ENCODE measurements at regions not wholly inside any gene's neighbourhood (a gene's known extent, or its start where the extent isn't known, plus 50 kb on each side); places are given as distances from the start of the nearest gene placed in this dataset.

DNA sequence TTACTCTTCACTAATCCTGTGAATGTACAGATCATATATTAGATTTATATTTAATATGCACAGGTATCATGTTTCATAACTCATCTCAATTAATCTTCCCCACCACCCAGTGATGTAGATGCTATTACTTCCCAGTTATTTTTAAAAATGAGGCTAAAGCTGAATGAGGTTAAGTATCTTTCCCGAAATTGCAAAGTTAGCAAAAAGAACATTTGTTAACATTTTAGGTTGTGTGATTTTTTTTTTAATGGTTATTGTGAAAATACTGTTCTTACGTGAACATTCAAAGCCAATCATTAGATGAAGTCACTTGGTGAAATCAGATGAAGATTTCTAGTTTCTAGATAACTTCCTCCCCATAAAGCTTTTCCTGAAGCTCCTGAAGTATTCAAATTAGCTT lies 186.9 kb upstream of the PLEKHA5 start:
- TF ChIP-seq TEAD4 (IDR thresholded peaks at IDR 0.05) = no peak
- TF ChIP-seq FOXM1 (IDR thresholded peaks at IDR 0.05; ENCODE audit: borderline replicate concordance, low read depth) = no peak
- TF ChIP-seq YY1 (IDR thresholded peaks at IDR 0.05; ENCODE audit: low read depth) = no peak
- TF ChIP-seq ZBTB7A (IDR thresholded peaks at IDR 0.05; ENCODE audit: low read depth) = no peak
- no peak for TF ChIP-seq REST (IDR thresholded peaks at IDR 0.05; ENCODE audit: low read depth)
- no peak for TF ChIP-seq NFIC (IDR thresholded peaks at IDR 0.05)
- TF ChIP-seq, protein P1, sequence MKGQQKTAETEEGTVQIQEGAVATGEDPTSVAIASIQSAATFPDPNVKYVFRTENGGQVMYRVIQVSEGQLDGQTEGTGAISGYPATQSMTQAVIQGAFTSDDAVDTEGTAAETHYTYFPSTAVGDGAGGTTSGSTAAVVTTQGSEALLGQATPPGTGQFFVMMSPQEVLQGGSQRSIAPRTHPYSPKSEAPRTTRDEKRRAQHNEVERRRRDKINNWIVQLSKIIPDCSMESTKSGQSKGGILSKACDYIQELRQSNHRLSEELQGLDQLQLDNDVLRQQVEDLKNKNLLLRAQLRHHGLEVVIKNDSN (IDR thresholded peaks at IDR 0.05) = no peak
- no peak for TF ChIP-seq CEBPB (IDR thresholded peaks at IDR 0.05)
- TF ChIP-seq, protein P2, sequence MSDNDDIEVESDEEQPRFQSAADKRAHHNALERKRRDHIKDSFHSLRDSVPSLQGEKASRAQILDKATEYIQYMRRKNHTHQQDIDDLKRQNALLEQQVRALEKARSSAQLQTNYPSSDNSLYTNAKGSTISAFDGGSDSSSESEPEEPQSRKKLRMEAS (IDR thresholded peaks at IDR 0.05) = no peak
- TF ChIP-seq RAD21 (IDR thresholded peaks at IDR 0.05; ENCODE audit: low read depth) = no peak
- no peak for TF ChIP-seq TCF12 (IDR thresholded peaks at IDR 0.05; ENCODE audit: low read depth)
- no peak for TF ChIP-seq EGR1 (IDR thresholded peaks at IDR 0.05)
- no peak for TF ChIP-seq CREB1 (IDR thresholded peaks at IDR 0.05; ENCODE audit: low read depth)
- TF ChIP-seq EP300 (IDR thresholded peaks at IDR 0.05; ENCODE audit: borderline replicate concordance) = no peak
- TF ChIP-seq TAF1 (IDR thresholded peaks at IDR 0.05; ENCODE audit: low read depth) = no peak

DNA sequence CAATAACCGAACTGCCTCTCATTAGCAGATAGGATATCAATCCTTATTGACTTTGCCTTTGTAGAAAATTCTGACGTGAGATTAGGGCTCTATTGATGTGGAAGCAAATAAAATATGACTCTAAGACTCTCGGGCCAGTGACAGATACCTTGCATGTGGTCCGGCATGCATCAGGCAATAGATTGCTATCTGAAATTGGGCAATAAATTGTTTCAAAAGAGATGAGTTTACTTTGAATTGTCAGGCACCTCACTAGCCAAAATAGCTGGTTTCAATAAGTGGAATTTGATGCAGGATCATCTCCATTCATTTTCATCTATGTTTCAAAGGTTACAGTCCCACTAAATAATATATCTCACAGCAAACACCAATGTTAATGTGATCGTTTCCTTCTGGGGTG lies 186.3 kb upstream of the PLEKHA5 start:
- TF ChIP-seq CREB1 (IDR thresholded peaks at IDR 0.05; ENCODE audit: low read depth) (no peak), NFIC (IDR thresholded peaks at IDR 0.05) (no peak), ZBTB7A (IDR thresholded peaks at IDR 0.05; ENCODE audit: low read depth) (no peak), YY1 (IDR thresholded peaks at IDR 0.05; ENCODE audit: low read depth) (no peak), RAD21 (IDR thresholded peaks at IDR 0.05; ENCODE audit: low read depth) (no peak), TCF12 (IDR thresholded peaks at IDR 0.05; ENCODE audit: low read depth) (no peak), CEBPB (IDR thresholded peaks at IDR 0.05) (no peak), TEAD4 (IDR thresholded peaks at IDR 0.05) (no peak), REST (IDR thresholded peaks at IDR 0.05; ENCODE audit: low read depth) (no peak), FOXM1 (IDR thresholded peaks at IDR 0.05; ENCODE audit: borderline replicate concordance, low read depth) (no peak), TAF1 (IDR thresholded peaks at IDR 0.05; ENCODE audit: low read depth) (no peak), EP300 (IDR thresholded peaks at IDR 0.05; ENCODE audit: borderline replicate concordance) (no peak), EGR1 (IDR thresholded peaks at IDR 0.05) (no peak)
- TF ChIP-seq, protein P1 (IDR thresholded peaks at IDR 0.05) = no peak

GRCh38 chr12:18946106-18946505 lies 183.4 kb upstream of the PLEKHA5 start:
- TF ChIP-seq, protein P2 (IDR thresholded peaks at IDR 0.05) = no peak
- no peak for TF ChIP-seq CEBPB (IDR thresholded peaks at IDR 0.05)
- no peak for TF ChIP-seq RAD21 (IDR thresholded peaks at IDR 0.05; ENCODE audit: low read depth)
- TF ChIP-seq NFIC (IDR thresholded peaks at IDR 0.05) = no peak
- TF ChIP-seq EGR1 (IDR thresholded peaks at IDR 0.05) = no peak

- TF ChIP-seq TCF12 (IDR thresholded peaks at IDR 0.05; ENCODE audit: low read depth) (no peak), YY1 (IDR thresholded peaks at IDR 0.05; ENCODE audit: low read depth) (no peak), ZBTB7A (IDR thresholded peaks at IDR 0.05; ENCODE audit: low read depth) (no peak), CREB1 (IDR thresholded peaks at IDR 0.05; ENCODE audit: low read depth) (no peak), TEAD4 (IDR thresholded peaks at IDR 0.05) (no peak), EP300 (IDR thresholded peaks at IDR 0.05; ENCODE audit: borderline replicate concordance) (no peak), NFIC (IDR thresholded peaks at IDR 0.05) (no peak), CEBPB (IDR thresholded peaks at IDR 0.05) (no peak), TAF1 (IDR thresholded peaks at IDR 0.05; ENCODE audit: low read depth) (no peak), EGR1 (IDR thresholded peaks at IDR 0.05) (no peak), REST (IDR thresholded peaks at IDR 0.05; ENCODE audit: low read depth) (no peak)
- TF ChIP-seq, protein P1 (IDR thresholded peaks at IDR 0.05) = no peak
- TF ChIP-seq, protein P2 (IDR thresholded peaks at IDR 0.05) = no peak
Measured at GRCh38 chr12:18951218-18951617, 178.3 kb upstream of the PLEKHA5 start.
